HT1080 (cell line): ENCODE measurements at regions not wholly inside any gene's neighbourhood (a gene's known extent, or its start where the extent isn't known, plus 50 kb on each side); places are given as distances from the start of the nearest gene placed in this dataset.
A peak's percentile ranks its signal among the peaks of the same experiment; 100 is the strongest.

Source experiments
- DNase-seq: peaks from one replicate; pipeline ENCODE4 v3.0.0-alpha.2; 2015; ENCODE audit warnings: low read depth

- no peak for DNase-seq
Observed at GRCh38 chr10:113967126-113967525, 76.5 kb upstream of the ADRB1 start.

- DNase-seq, result no peak
Observed at GRCh38 chr10:113970641-113971040, 73.0 kb upstream of the ADRB1 start.

GRCh38 chr10:113971349-113971973 lies 72.2 kb upstream of the ADRB1 start:
- DNase-seq, result no peak

DNA sequence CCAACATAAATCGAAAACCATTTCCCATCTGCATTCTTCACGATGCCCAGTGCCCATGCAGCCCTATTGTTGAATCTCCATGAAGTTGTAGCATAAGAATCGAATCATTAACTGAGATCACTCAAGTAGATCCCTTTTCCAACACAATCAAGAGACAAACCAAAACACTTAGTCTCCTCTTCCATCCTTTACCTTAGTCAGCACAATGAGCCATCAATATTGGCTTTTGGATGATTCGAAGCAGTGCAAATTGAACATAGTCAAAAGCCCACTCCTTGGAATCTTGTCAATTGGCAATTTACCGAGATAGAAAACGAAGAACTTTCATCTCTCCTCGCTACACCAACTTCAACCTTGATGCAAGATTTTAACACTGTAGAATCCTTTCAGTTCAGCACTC lies 66.5 kb upstream of the ADRB1 start:
- DNase-seq, result no peak

- no peak for DNase-seq
Observed at GRCh38 chr10:113978802-113979201, 64.9 kb upstream of the ADRB1 start.

DNA sequence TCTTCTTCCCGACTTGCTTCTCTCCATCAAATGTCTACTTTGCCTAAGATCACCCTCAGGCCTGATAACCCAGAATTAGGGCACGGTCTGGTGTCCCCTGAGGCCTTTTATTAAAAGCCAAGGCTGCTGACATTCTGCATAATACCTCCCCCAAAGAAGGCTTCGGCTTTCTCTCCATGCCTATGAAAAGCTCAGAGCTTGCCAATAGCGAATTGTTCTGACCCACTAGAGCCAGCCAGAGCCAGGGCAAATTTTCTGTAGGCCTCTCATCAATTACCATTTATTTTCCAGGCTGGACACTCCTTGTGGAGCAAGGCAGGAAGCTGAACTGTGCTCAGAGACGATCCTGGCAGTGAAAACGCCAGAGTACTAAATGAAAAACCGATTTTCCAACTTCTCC lies 64.3 kb upstream of the ADRB1 start:
- no peak for DNase-seq

GRCh38 chr10:113980408-113981087 lies 63.1 kb upstream of the ADRB1 start:
- no peak for DNase-seq

DNA sequence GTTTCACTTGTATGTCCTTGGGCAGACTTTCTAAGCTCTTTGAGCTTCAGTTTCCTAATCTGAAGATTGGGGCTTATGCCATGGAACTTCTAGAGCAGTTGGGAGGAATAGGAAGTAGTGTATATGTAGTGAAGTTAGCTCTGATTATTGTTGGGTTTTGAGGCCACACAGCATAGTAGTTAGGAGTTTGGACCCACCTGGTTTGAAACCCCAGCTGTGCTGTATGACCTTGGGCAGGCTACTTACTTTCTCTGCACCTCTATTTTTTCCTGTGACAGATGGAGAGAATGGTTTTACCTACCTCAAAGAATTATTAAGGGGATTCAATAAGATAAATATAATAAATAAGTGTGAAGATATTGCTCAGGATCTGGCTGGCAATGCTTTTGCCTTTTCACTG lies 61.4 kb upstream of the ADRB1 start:
- no peak for DNase-seq

- DNase-seq, result no peak
Observed at GRCh38 chr10:113982769-113983168, 60.9 kb upstream of the ADRB1 start.

GRCh38 chr10:113983552-113983951 lies 60.1 kb upstream of the ADRB1 start:
- no peak for DNase-seq

GRCh38 chr10:113985297-113985844 lies 58.3 kb upstream of the ADRB1 start:
- DNase-seq, result no peak

- DNase-seq, result no peak
Observed at GRCh38 chr10:113986316-113986715, 57.4 kb upstream of the ADRB1 start.

DNA sequence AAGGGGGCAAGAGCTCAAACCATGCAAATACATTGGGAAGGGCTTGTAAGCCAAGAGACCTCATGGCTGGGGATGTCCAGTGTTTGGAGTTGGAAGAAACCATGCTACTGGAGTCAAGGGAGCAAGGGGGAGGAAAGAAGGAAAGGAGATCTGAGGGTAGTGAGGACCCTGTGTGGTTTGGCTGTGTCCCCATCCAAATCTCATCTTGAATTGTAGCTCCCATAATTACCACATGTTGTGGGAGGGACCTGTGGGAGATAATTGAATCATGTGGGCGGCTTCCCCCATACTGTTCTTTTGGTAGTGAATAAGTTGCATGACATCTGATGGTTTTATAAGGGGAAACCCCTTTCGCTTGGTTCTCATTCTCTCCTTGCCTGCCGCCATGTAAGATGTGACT lies 56.5 kb upstream of the ADRB1 start:
- no peak for DNase-seq

DNA sequence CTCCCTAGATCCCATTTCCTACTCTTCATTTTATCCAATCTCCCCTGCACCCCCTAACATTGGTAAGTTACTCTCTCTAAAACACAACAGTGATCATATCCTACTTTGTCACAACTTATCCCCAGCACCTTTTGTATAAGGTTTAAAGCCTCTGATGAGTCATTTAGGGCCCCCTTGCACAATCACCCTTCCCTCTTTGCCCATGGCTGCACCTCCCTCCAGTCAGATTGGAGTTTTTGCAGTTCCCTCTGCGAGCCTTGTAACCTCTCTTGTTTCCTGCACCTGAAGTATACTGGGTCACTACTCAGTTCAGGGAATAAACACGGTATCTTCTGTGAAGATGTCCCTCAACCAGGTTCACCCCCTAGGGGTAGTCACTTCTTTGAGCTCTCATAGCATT lies 55.9 kb upstream of the ADRB1 start:
- DNase-seq, result no peak

- DNase-seq, result no peak
Observed at GRCh38 chr10:113988535-113988934, 55.1 kb upstream of the ADRB1 start.

GRCh38 chr10:113991091-113991860 lies 52.4 kb upstream of the ADRB1 start:
- peak; percentile 42 for DNase-seq

GRCh38 chr10:113992471-113993011 lies 51.1 kb upstream of the ADRB1 start:
- DNase-seq, result peak; percentile 29

DNA sequence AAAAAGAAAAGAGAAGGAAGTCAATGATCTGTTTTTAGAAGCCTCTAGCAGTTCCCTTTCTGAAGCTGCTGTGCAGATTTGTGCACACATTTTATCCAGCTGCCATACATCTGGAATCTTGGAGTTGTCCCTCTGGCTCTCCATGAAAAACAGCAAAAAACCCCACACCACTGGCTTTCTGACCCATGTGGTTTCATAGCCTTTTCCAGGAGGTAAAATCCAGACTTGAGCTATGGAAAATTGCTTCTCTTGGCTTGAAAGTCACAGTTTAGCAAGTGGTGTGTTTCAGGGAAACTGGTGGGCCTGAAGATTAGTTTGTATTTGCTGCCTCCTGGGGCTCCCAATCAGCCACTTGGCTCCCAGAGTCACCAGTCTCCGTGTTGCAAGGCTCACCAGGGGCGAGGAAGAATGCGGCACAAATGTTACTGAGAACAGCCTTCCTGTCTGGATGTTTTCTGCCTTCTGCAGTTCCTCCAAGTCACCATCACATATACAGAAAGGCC lies 50.1 kb upstream of the ADRB1 start:
- DNase-seq, result no peak
